ENCODE measurements at regions not wholly inside any gene's neighbourhood (a gene's known extent, or its start where the extent isn't known, plus 50 kb on each side); places are given as distances from the start of the nearest gene placed in this dataset.
"Not testable (repeated sequence)": the region's sequence is repeated elsewhere in the genome, so short reads cannot be mapped to it uniquely, and the experiment has no call there.

DNA sequence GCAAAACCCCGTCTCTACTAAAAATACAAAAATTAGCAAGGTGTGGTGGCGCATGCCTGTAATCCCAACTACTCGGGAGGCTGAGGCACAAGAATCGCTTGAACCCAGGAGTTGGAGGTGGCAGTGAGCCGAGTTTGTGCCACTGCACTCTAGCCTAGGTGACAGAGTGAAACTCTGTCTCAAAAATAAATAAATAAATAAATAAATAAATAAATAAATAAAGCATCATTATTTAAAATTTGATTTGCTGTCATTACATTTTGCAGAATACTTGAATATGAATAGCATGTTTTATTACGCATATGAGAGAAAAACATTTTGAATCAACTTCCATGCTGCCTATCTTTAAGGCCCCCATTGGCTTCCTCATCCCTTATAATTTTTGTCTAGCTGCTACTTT lies 53.4 kb upstream of the MED14 start:
- DNase-seq (ENCODE audit: low spot score); H3K4me1 Mint-ChIP-seq; CTCF ChIA-PET; H3K9me3 Mint-ChIP-seq; H3K36me3 Mint-ChIP-seq; H3K27me3 Mint-ChIP-seq (ENCODE audit: low read depth); H3K4me3 Mint-ChIP-seq; ATAC-seq; H3K27ac Mint-ChIP-seq: not testable (repeated sequence)
- POLR2A ChIA-PET: interaction anchor here (0.6 kb wide), 1 partner anchor 33 kb away, joined by 3 read pairs; no protein-coding TSS in a partner anchor

GRCh38 chrX:40792433-40792832 lies 57.1 kb upstream of the MED14 start:
- ChIA-PET POLR2A (no interaction called here), CTCF (no interaction called here)
- DNase-seq (ENCODE audit: low spot score) (no peak), ATAC-seq (no peak)
- peaks cover 24% of the 10 kb centered on the region for H3K9me3 Mint-ChIP-seq
- H3K4me3 Mint-ChIP-seq: no peak overlapping the region
- no peak overlapping the region for H3K27ac Mint-ChIP-seq
- H3K36me3 Mint-ChIP-seq: peaks cover 15% of the 10 kb centered on the region
- peaks cover 15% of the 10 kb centered on the region for H3K4me1 Mint-ChIP-seq
- no peaks in the 10 kb centered on the region; the same call in 1 of the 2 replicates for H3K27me3 Mint-ChIP-seq (ENCODE audit: low read depth)
- TF ChIP-seq NR3C1 (CRISPR knock-in tag; conservative IDR thresholded peaks at IDR 0.05; ENCODE audit: low read depth) (no peak), CREB1 (CRISPR knock-in tag; IDR thresholded peaks at IDR 0.05) (no peak), ATF1 (CRISPR knock-in tag; IDR thresholded peaks at IDR 0.05) (no peak), PRDM15 (CRISPR knock-in tag; IDR thresholded peaks at IDR 0.05) (no peak), JAZF1 (CRISPR knock-in tag; IDR thresholded peaks at IDR 0.05) (no peak), ZNF138 (CRISPR knock-in tag; conservative IDR thresholded peaks at IDR 0.05) (no peak), TEAD1 (CRISPR knock-in tag; IDR thresholded peaks at IDR 0.05) (no peak), JUN (CRISPR knock-in tag; IDR thresholded peaks at IDR 0.05) (no peak), IRF2 (CRISPR knock-in tag; IDR thresholded peaks at IDR 0.05; ENCODE audit: borderline replicate concordance, low read depth) (no peak), SMAD3 (CRISPR knock-in tag; IDR thresholded peaks at IDR 0.05; ENCODE audit: borderline replicate concordance) (no peak), STAT6 (CRISPR knock-in tag; conservative IDR thresholded peaks at IDR 0.05; ENCODE audit: low read depth) (no peak), ETV6 (CRISPR knock-in tag; IDR thresholded peaks at IDR 0.05) (no peak), EMX1 (CRISPR knock-in tag; IDR thresholded peaks at IDR 0.05) (no peak), ZNF396 (CRISPR knock-in tag; IDR thresholded peaks at IDR 0.05; ENCODE audit: borderline replicate concordance) (no peak)
- TF ChIP-seq, protein P1, sequence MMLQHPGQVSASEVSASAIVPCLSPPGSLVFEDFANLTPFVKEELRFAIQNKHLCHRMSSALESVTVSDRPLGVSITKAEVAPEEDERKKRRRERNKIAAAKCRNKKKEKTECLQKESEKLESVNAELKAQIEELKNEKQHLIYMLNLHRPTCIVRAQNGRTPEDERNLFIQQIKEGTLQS (CRISPR knock-in tag; conservative IDR thresholded peaks at IDR 0.05): no peak
- TF ChIP-seq, protein P2, sequence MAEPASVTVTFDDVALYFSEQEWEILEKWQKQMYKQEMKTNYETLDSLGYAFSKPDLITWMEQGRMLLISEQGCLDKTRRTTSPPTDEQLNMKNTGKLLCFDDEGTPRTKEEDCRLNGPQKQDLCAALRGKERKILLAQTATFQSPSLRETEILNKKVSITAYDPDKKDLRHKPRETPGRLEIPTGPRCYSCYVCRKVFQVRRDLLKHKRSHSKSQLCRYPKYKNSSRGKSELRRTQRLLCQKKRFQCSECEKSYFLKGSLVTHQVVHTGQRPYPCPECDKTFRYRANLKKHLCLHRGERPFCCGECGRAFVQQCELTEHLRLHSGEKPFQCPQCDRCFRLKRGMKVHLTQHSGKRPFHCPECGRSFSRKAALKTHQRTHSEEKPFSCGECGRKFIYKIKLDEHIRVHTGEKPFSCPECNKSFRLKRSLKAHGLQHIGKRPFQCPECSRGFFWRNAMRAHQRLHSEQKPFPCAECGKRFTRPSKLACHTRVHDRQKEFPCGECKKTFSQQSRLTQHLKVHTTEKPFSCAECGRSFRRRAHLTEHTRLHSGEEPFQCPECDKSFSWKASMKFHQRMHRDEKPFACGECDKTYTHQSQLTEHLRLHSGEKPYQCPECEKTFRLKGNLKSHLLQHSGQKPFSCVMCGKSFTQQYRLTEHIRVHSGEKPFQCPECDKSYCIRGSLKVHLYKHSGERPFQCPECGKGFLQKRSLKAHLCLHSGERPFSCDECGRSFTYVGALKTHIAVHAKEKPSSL (CRISPR knock-in tag; conservative IDR thresholded peaks at IDR 0.05): no peak
- TF ChIP-seq, protein P3, sequence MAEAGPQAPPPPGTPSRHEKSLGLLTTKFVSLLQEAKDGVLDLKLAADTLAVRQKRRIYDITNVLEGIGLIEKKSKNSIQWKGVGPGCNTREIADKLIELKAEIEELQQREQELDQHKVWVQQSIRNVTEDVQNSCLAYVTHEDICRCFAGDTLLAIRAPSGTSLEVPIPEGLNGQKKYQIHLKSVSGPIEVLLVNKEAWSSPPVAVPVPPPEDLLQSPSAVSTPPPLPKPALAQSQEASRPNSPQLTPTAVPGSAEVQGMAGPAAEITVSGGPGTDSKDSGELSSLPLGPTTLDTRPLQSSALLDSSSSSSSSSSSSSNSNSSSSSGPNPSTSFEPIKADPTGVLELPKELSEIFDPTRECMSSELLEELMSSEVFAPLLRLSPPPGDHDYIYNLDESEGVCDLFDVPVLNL (CRISPR knock-in tag; IDR thresholded peaks at IDR 0.05; ENCODE audit: borderline replicate concordance, low read depth): no peak
- TF ChIP-seq, protein P4, sequence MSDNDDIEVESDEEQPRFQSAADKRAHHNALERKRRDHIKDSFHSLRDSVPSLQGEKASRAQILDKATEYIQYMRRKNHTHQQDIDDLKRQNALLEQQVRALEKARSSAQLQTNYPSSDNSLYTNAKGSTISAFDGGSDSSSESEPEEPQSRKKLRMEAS (CRISPR knock-in tag; IDR thresholded peaks at IDR 0.05): no peak

GRCh38 chrX:40794829-40795130 lies 59.4 kb upstream of the MED14 start:
- POLR2A ChIA-PET; H3K27ac Mint-ChIP-seq; DNase-seq (ENCODE audit: low spot score); ATAC-seq; H3K4me3 Mint-ChIP-seq; H3K27me3 Mint-ChIP-seq (ENCODE audit: low read depth): not testable (repeated sequence)
- Mint-ChIP-seq H3K9me3 (peaks cover 34% of the 10 kb centered on the region), H3K36me3 (peaks cover 24% of the 10 kb centered on the region), H3K4me1 (peaks cover 23% of the 10 kb centered on the region)
- CTCF ChIA-PET: interaction anchor here (1.1 kb wide), 3 partner anchors 60 to 251 kb away, joined by 3 to 4 read pairs (median 3); partner anchors contain the start of gene MED14

DNA sequence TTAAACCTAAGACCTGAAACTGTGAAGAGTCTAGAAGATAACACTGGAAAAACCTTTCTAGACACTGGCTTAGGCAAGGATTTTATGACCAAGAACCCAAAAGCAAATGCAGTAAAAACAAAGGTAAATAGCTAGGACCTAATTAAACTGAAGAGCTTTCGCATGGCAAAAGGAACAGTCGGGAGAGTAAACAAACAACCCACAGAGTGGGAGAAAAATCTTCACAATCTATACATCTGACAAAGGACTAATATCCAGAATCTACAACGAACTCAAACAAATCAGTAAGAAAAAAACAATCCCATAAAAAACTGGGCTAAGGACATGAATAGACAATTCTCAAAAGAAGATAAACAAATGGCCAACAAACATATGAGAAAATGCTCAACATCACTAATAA lies 64.4 kb upstream of the MED14 start:
- ATAC-seq; H3K4me3 Mint-ChIP-seq; POLR2A ChIA-PET; H3K27me3 Mint-ChIP-seq (ENCODE audit: low read depth); CTCF ChIA-PET; H3K27ac Mint-ChIP-seq; DNase-seq (ENCODE audit: low spot score): not testable (repeated sequence)
- peaks cover 32% of the 10 kb centered on the region for H3K9me3 Mint-ChIP-seq
- peaks cover 24% of the 10 kb centered on the region for H3K36me3 Mint-ChIP-seq
- H3K4me1 Mint-ChIP-seq: peaks cover 24% of the 10 kb centered on the region
